ENCODE measurements at regions not wholly inside any gene's neighbourhood (a gene's known extent, or its start where the extent isn't known, plus 50 kb on each side); places are given as distances from the start of the nearest gene placed in this dataset.

DNA sequence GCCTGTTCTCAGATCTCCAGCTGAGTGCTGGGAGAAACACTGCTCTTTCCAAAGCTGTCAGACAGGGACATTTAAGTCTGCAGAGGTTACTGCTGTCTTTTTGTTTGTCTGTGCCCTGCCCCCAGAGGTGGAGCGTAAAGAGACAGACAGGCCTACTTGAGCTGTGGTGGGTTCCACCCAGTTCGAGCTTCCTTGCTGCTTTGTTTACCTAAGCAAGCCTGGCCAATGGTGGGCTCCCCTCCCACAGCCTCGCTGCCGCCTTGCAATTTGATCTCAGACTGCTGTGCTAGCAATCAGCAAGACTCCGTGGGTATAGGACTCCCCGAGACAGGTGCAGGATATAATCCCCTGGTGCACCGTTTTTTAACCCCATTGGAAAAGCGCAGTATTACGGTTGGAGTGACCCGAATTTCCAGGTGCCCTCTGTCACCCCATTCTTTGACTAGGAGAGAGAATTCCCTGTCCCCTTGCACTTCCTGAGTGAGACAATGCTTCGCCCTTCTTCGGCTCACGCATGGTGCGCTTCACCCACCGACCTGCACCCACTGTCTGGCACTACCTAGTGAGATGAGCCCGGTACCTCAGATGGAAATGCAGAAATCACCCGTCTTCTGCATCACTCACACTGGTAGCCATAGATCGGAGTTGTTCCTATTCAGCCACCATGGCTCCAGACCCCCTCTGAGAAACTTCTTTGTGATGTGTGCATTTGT is 650.3 kb upstream of the ALG10B start:
- TF ChIP-seq, protein P1, sequence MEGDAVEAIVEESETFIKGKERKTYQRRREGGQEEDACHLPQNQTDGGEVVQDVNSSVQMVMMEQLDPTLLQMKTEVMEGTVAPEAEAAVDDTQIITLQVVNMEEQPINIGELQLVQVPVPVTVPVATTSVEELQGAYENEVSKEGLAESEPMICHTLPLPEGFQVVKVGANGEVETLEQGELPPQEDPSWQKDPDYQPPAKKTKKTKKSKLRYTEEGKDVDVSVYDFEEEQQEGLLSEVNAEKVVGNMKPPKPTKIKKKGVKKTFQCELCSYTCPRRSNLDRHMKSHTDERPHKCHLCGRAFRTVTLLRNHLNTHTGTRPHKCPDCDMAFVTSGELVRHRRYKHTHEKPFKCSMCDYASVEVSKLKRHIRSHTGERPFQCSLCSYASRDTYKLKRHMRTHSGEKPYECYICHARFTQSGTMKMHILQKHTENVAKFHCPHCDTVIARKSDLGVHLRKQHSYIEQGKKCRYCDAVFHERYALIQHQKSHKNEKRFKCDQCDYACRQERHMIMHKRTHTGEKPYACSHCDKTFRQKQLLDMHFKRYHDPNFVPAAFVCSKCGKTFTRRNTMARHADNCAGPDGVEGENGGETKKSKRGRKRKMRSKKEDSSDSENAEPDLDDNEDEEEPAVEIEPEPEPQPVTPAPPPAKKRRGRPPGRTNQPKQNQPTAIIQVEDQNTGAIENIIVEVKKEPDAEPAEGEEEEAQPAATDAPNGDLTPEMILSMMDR (IDR thresholded peaks at IDR 0.05) = no peak
- no peak for TF ChIP-seq POLR2A (IDR thresholded peaks at IDR 0.05)

Data from body of pancreas (tissue), 4 donors.